ENCODE measurements at regions not wholly inside any gene's neighbourhood (a gene's known extent, or its start where the extent isn't known, plus 50 kb on each side); places are given as distances from the start of the nearest gene placed in this dataset.
"Not testable (repeated sequence)": the region's sequence is repeated elsewhere in the genome, so short reads cannot be mapped to it uniquely, and the experiment has no call there.

GRCh38 chr7:46927131-46927810, 654.6 kb downstream of the TNS3 start:
- DNase-seq: no peak
- Histone ChIP-seq H3K4me3 (ENCODE audit: low read depth, low read length) (no peak overlapping the region), H3K27me3 (replicated peaks) (no peaks in the 10 kb centered on the region), H3K27ac (no peak overlapping the region), H3K36me3 (replicated peaks) (no peaks in the 10 kb centered on the region)
- no peak for TF ChIP-seq CTCF (IDR thresholded peaks at IDR 0.05; ENCODE audit: low read depth, low read length, missing control alignments)
- in situ Hi-C loops (cut with HindIII; ENCODE audit: low pct_ligation_motif_present, low sequenced_read_pairs): no loop called here

GRCh38 chr7:46916581-46916980, 665.3 kb downstream of the TNS3 start:
- H3K36me3 ChIP-seq (replicated peaks): no peaks in the 10 kb centered on the region
- no peaks in the 10 kb centered on the region for H3K27me3 ChIP-seq (replicated peaks)
- in situ Hi-C loops (cut with HindIII; ENCODE audit: low pct_ligation_motif_present, low sequenced_read_pairs): no loop called here
- H3K4me3 ChIP-seq (ENCODE audit: low read depth, low read length): no peak overlapping the region
- no peak overlapping the region for H3K27ac ChIP-seq
- no peak for DNase-seq
- no peak for TF ChIP-seq CTCF (IDR thresholded peaks at IDR 0.05; ENCODE audit: low read depth, low read length, missing control alignments)

- in situ Hi-C loops (cut with HindIII; ENCODE audit: low pct_ligation_motif_present, low sequenced_read_pairs): no loop called here
- Histone ChIP-seq H3K27ac (no peak overlapping the region), H3K27me3 (replicated peaks) (no peaks in the 10 kb centered on the region), H3K36me3 (replicated peaks) (no peaks in the 10 kb centered on the region), H3K4me3 (ENCODE audit: low read depth, low read length) (no peak overlapping the region)
- TF ChIP-seq CTCF (IDR thresholded peaks at IDR 0.05; ENCODE audit: low read depth, low read length, missing control alignments): no peak
- no peak for DNase-seq
These were observed 669.2 kb downstream of the TNS3 start for GRCh38 chr7:46912692-46913091.

- in situ Hi-C loops (cut with HindIII; ENCODE audit: low pct_ligation_motif_present, low sequenced_read_pairs): no loop called here
- DNase-seq: peak; percentile 39
- TF ChIP-seq CTCF (IDR thresholded peaks at IDR 0.05; ENCODE audit: low read depth, low read length, missing control alignments): no peak
- Histone ChIP-seq H3K27ac (peak overlapping the region; percentile 6), H3K36me3 (replicated peaks) (no peaks in the 10 kb centered on the region), H3K4me3 (ENCODE audit: low read depth, low read length) (peak overlapping the region; percentile 6), H3K27me3 (replicated peaks) (no peaks in the 10 kb centered on the region)
These were observed 672.3 kb downstream of the TNS3 start for GRCh38 chr7:46909601-46910051.

- Histone ChIP-seq H3K4me3 (ENCODE audit: low read depth, low read length) (no peak overlapping the region), H3K27me3 (replicated peaks) (no peaks in the 10 kb centered on the region), H3K27ac (no peak overlapping the region), H3K36me3 (replicated peaks) (no peaks in the 10 kb centered on the region)
- no peak for TF ChIP-seq CTCF (IDR thresholded peaks at IDR 0.05; ENCODE audit: low read depth, low read length, missing control alignments)
- in situ Hi-C loops (cut with HindIII; ENCODE audit: low pct_ligation_motif_present, low sequenced_read_pairs): no loop called here
- peak; percentile 57 for DNase-seq
These were observed 673.1 kb downstream of the TNS3 start for GRCh38 chr7:46908770-46909169.

GRCh38 chr7:46904523-46904922, 677.4 kb downstream of the TNS3 start:
- H3K36me3 ChIP-seq (replicated peaks); DNase-seq; H3K4me3 ChIP-seq (ENCODE audit: low read depth, low read length); H3K27ac ChIP-seq; H3K27me3 ChIP-seq (replicated peaks); in situ Hi-C loops (cut with HindIII; ENCODE audit: low pct_ligation_motif_present, low sequenced_read_pairs): not testable (repeated sequence)

Measured in brain microvascular endothelial cell (primary cell).